ENCODE measurements at regions not wholly inside any gene's neighbourhood (a gene's known extent, or its start where the extent isn't known, plus 50 kb on each side); places are given as distances from the start of the nearest gene placed in this dataset.
"Not testable (repeated sequence)": the region's sequence is repeated elsewhere in the genome, so short reads cannot be mapped to it uniquely, and the experiment has no call there.

- in situ Hi-C loops (cut with MboI; ENCODE audit: low sequenced_read_pairs): no loop called here
Observed at GRCh38 chr14:30252783-30253674, 305.9 kb upstream of the G2E3 start.

GRCh38 chr14:30256627-30257026 is 302.3 kb upstream of the G2E3 start:
- in situ Hi-C loops (cut with MboI; ENCODE audit: low sequenced_read_pairs): no loop called here

GRCh38 chr14:30257946-30258661 is 300.9 kb upstream of the G2E3 start:
- in situ Hi-C loops (cut with MboI; ENCODE audit: low sequenced_read_pairs): no loop called here

- in situ Hi-C loops (cut with MboI; ENCODE audit: low sequenced_read_pairs): no loop called here
Observed at GRCh38 chr14:30260833-30261607, 297.9 kb upstream of the G2E3 start.

- in situ Hi-C loops (cut with MboI; ENCODE audit: low sequenced_read_pairs): no loop called here
Observed at GRCh38 chr14:30264161-30264560, 294.8 kb upstream of the G2E3 start.

GRCh38 chr14:30266290-30266689 is 292.7 kb upstream of the G2E3 start:
- in situ Hi-C loops (cut with MboI; ENCODE audit: low sequenced_read_pairs): no loop called here

- in situ Hi-C loops (cut with MboI; ENCODE audit: low sequenced_read_pairs): no loop called here
Observed at GRCh38 chr14:30267141-30267540, 291.8 kb upstream of the G2E3 start.

- in situ Hi-C loops (cut with MboI; ENCODE audit: low sequenced_read_pairs): no loop called here
Observed at GRCh38 chr14:30270200-30271161, 288.5 kb upstream of the G2E3 start.

- in situ Hi-C loops (cut with MboI; ENCODE audit: low sequenced_read_pairs): no loop called here
Observed at GRCh38 chr14:30271811-30272323, 287.1 kb upstream of the G2E3 start.

- in situ Hi-C loops (cut with MboI; ENCODE audit: low sequenced_read_pairs): no loop called here
Observed at GRCh38 chr14:30272848-30273832, 285.8 kb upstream of the G2E3 start.

- in situ Hi-C loops (cut with MboI; ENCODE audit: low sequenced_read_pairs): no loop called here
Observed at GRCh38 chr14:30275604-30276003, 283.4 kb upstream of the G2E3 start.

- in situ Hi-C loops (cut with MboI; ENCODE audit: low sequenced_read_pairs): no loop called here
Observed at GRCh38 chr14:30277268-30277667, 281.7 kb upstream of the G2E3 start.

GRCh38 chr14:30278856-30279255 is 280.1 kb upstream of the G2E3 start:
- in situ Hi-C loops (cut with MboI; ENCODE audit: low sequenced_read_pairs): not testable (repeated sequence)

- in situ Hi-C loops (cut with MboI; ENCODE audit: low sequenced_read_pairs): no loop called here
Observed at GRCh38 chr14:30283822-30284446, 275.0 kb upstream of the G2E3 start.

GRCh38 chr14:30284808-30285207 is 274.1 kb upstream of the G2E3 start:
- in situ Hi-C loops (cut with MboI; ENCODE audit: low sequenced_read_pairs): no loop called here

GRCh38 chr14:30287579-30288445 is 271.1 kb upstream of the G2E3 start:
- in situ Hi-C loops (cut with MboI; ENCODE audit: low sequenced_read_pairs): no loop called here

GRCh38 chr14:30290001-30290400 is 269.0 kb upstream of the G2E3 start:
- in situ Hi-C loops (cut with MboI; ENCODE audit: low sequenced_read_pairs): no loop called here

Measured in HL-60/S4 (cell line).